HG03175 (cell line): ENCODE measurements at regions not wholly inside any gene's neighbourhood (a gene's known extent, or its start where the extent isn't known, plus 50 kb on each side); places are given as distances from the start of the nearest gene placed in this dataset.
"Not testable (repeated sequence)": the region's sequence is repeated elsewhere in the genome, so short reads cannot be mapped to it uniquely, and the experiment has no call there.

ENCODE experiments used
- ATAC-seq: cut with Tn5 transposase; IDR thresholded peaks from one replicate; pipeline ENCODE4 v1.9.1; 2021; ENCODE audit warnings: mild to moderate bottlenecking, moderate library complexity; ENCODE audit not compliant: unreplicated experiment

GRCh38 chr6:87772597-87773530 is 70.8 kb upstream of the AKIRIN2 start:
- ATAC-seq: no peak

- ATAC-seq: no peak
Measured at GRCh38 chr6:87767478-87767877, 65.4 kb upstream of the AKIRIN2 start.

GRCh38 chr6:87766211-87766610 is 64.2 kb upstream of the AKIRIN2 start:
- ATAC-seq: no peak

GRCh38 chr6:87763901-87764300 is 61.9 kb upstream of the AKIRIN2 start:
- no peak for ATAC-seq

GRCh38 chr6:87763276-87763675 is 61.2 kb upstream of the AKIRIN2 start:
- ATAC-seq: no peak

GRCh38 chr6:87762116-87762515 is 60.1 kb upstream of the AKIRIN2 start:
- ATAC-seq: no peak

GRCh38 chr6:87757792-87758191 is 55.8 kb upstream of the AKIRIN2 start:
- no peak for ATAC-seq

GRCh38 chr6:87756858-87757257 is 54.8 kb upstream of the AKIRIN2 start:
- peak; percentile 97 for ATAC-seq

GRCh38 chr6:87755708-87756671 is 54.0 kb upstream of the AKIRIN2 start:
- no peak for ATAC-seq

GRCh38 chr6:87754828-87755227 is 52.8 kb upstream of the AKIRIN2 start:
- no peak for ATAC-seq

- ATAC-seq: no peak
Measured at GRCh38 chr6:87753131-87753685, 51.2 kb upstream of the AKIRIN2 start.

GRCh38 chr6:87752503-87752902 is 50.5 kb upstream of the AKIRIN2 start:
- not testable (repeated sequence) for ATAC-seq
